Spleen (tissue), 7 donors: ENCODE measurements at regions not wholly inside any gene's neighbourhood (a gene's known extent, or its start where the extent isn't known, plus 50 kb on each side); places are given as distances from the start of the nearest gene placed in this dataset.

Source experiments
- POLR2A ChIP-seq, 3 donors: fragments of 450-650 bp; IDR thresholded peaks; one replicate each; pipeline ENCODE4 v1.5.1; 2017; ENCODE audit warnings: antibody characterized with exemption in 3 of 3, mild to moderate bottlenecking in 1 of 3
- POLR2AphosphoS5 ChIP-seq, 3 donors: sonication (generic); formaldehyde crosslinking; IDR thresholded peaks; one replicate each; pipeline ENCODE4 v1.5.1; 2017; ENCODE audit warnings: antibody characterized with exemption in 3 of 3
- TF ChIP-seq, protein P1 (sequence below), 11 experiments: fragments of 200-600 bp in 7 of 11; fragments of 450-650 bp in 4 of 11; sonication (generic) in 4 of 11; IDR thresholded peaks in 8 of 11; conservative IDR thresholded peaks in 3 of 11; 1 replicate in 7 of 11; 2 replicates in 4 of 11; pipeline versions ENCODE4 v1.4.0 to v1.8.0; 2016 to 2021; ENCODE audit warnings: antibody characterized with exemption in 11 of 11, inconsistent platforms in 4 of 11, mild to moderate bottlenecking in 1 of 11
- donor health status: DM: no; HTN: no; CAD: no; lungs with moderate emphysema.
- donor health status: DM: no; HTN: no; CAD: no.
- donor health status: DM: no; HTN: no; CAD: no.

DNA sequence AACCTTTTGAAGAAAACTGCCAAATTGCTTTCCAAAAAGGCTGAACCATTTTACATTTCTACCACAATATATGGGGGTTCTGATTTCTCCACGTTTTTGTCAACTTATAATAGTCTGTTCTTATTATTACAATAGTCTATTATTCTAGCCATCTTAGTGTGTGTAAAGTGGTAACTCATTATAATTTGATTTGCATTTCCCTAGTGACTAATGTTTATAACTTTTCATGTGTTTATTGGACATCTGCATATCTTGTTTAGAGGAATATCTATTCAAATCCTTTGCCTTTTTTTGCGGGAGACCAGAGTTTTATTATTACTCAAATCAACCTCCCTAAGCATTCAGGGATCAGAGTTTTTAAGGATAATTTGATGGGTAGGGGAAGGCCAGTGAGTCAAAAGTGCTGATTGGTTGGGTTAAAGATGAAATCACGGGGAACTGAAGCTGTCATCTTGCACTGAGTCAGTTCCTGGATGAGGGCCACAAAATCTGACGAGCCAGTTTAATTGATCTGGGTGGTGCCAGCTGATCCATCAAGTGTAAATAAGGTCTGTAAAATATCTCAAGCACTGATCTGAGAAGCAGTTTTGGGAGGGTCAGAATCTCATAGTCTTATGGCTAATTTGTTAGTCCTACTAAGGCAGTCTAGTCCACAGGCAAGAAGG, 303.4 kb upstream of the NCKAP5 start:
- TF ChIP-seq POLR2A (IDR thresholded peaks at IDR 0.05) (no peak), POLR2AphosphoS5 (IDR thresholded peaks at IDR 0.05) (no peak)
- TF ChIP-seq, protein P1, sequence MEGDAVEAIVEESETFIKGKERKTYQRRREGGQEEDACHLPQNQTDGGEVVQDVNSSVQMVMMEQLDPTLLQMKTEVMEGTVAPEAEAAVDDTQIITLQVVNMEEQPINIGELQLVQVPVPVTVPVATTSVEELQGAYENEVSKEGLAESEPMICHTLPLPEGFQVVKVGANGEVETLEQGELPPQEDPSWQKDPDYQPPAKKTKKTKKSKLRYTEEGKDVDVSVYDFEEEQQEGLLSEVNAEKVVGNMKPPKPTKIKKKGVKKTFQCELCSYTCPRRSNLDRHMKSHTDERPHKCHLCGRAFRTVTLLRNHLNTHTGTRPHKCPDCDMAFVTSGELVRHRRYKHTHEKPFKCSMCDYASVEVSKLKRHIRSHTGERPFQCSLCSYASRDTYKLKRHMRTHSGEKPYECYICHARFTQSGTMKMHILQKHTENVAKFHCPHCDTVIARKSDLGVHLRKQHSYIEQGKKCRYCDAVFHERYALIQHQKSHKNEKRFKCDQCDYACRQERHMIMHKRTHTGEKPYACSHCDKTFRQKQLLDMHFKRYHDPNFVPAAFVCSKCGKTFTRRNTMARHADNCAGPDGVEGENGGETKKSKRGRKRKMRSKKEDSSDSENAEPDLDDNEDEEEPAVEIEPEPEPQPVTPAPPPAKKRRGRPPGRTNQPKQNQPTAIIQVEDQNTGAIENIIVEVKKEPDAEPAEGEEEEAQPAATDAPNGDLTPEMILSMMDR (IDR thresholded peaks at IDR 0.05 in 8 of 11, conservative IDR thresholded peaks at IDR 0.05 in 3 of 11): no peak
